Kidney (tissue), 13 donors: ENCODE measurements at regions not wholly inside any gene's neighbourhood (a gene's known extent, or its start where the extent isn't known, plus 50 kb on each side); places are given as distances from the start of the nearest gene placed in this dataset.
A peak's percentile ranks its signal among the peaks of the same experiment; 100 is the strongest.

Source experiments
- DNase-seq, 5 donors: peaks; one replicate each; pipeline ENCODE4 v3.0.0-alpha.2; 2013 to 2020
- FAIRE-seq: peaks from 2 replicates; lab custom pipeline; 2012; peaks lifted over from hg19 to GRCh38; lab: Jason Lieb, UNC
- H3K27ac ChIP-seq, 2 donors: one replicate each; pipeline ENCODE4 v1.7.0; 2013; ENCODE audit warnings: low read depth in 2 of 2, low read length in 2 of 2, inconsistent platforms in 1 of 2
- H3K27me3 ChIP-seq: one replicate; pipeline ENCODE4 v1.7.1; 2013; ENCODE audit warnings: low read length, inconsistent platforms; ENCODE audit not compliant: control insufficient read depth, insufficient read depth
- H3K36me3 ChIP-seq, 3 donors: one replicate each; pipeline versions ENCODE4 v1.7.0 to v1.7.1; 2013; ENCODE audit warnings: low read length in 3 of 3, control low read depth in 1 of 3, inconsistent platforms in 1 of 3; ENCODE audit not compliant: insufficient read depth in 3 of 3, control insufficient read depth in 2 of 3
- H3K4me1 ChIP-seq, 3 donors: one replicate each; pipeline versions ENCODE4 v1.7.0 to v1.7.1; 2013; ENCODE audit warnings: low read length in 3 of 3, inconsistent platforms in 1 of 3, low read depth in 1 of 3; ENCODE audit not compliant: control insufficient read depth in 2 of 3, insufficient read depth in 2 of 3
- H3K4me3 ChIP-seq, 3 donors: one replicate each; pipeline versions ENCODE4 v1.7.0 to v1.8.1; 2013; ENCODE audit warnings: low read length in 3 of 3, control low read depth in 1 of 3, inconsistent platforms in 1 of 3
- H3K9ac ChIP-seq, 3 donors: one replicate each; pipeline versions ENCODE4 v1.7.0 to v1.7.1; 2013; ENCODE audit warnings: low read length in 3 of 3, control low read depth in 1 of 3, inconsistent platforms in 1 of 3
- H3K9me3 ChIP-seq, 3 donors: one replicate each; pipeline versions ENCODE4 v1.7.0 to v1.7.1; 2013; ENCODE audit warnings: low read length in 3 of 3, control low read depth in 1 of 3, inconsistent platforms in 1 of 3; ENCODE audit not compliant: control insufficient read depth in 2 of 3, insufficient read depth in 1 of 3
- intact Hi-C: fragments of 100-400 bp; cut with DNase I; formaldehyde crosslinking; loops from one replicate; pipeline ENCODE4 v1.11.1; 2022
- TF ChIP-seq, protein P1 (sequence below): IDR thresholded peaks from 3 replicates; pipeline ENCODE4 v1.5.1; 2012; ENCODE audit warnings: mild to moderate bottlenecking, moderate library complexity, borderline replicate concordance; ENCODE audit not compliant: insufficient read depth; ENCODE audit errors: extremely low read depth
- donor health status: control.
- donor health status: control.
- donor health status: control.
- donor health status: control.
- donor health status: control.
- donor health status: DM: yes; HTN: yes; CAD: no.
- donor health status: Normal renal cell carcinoma (clear cell type).

GRCh38 chr6:43877463-43878126 lies 107.6 kb downstream of the VEGFA start:
- H3K27me3 ChIP-seq = no peaks in the 10 kb centered on the region
- H3K9ac ChIP-seq = no peak overlapping the region
- H3K36me3 ChIP-seq = no peaks in the 10 kb centered on the region
- FAIRE-seq (no peak), DNase-seq (peak in 1 of 5 donors; percentile 46)
- no peak overlapping the region for H3K4me3 ChIP-seq
- H3K27ac ChIP-seq = no peak overlapping the region
- TF ChIP-seq, protein P1, sequence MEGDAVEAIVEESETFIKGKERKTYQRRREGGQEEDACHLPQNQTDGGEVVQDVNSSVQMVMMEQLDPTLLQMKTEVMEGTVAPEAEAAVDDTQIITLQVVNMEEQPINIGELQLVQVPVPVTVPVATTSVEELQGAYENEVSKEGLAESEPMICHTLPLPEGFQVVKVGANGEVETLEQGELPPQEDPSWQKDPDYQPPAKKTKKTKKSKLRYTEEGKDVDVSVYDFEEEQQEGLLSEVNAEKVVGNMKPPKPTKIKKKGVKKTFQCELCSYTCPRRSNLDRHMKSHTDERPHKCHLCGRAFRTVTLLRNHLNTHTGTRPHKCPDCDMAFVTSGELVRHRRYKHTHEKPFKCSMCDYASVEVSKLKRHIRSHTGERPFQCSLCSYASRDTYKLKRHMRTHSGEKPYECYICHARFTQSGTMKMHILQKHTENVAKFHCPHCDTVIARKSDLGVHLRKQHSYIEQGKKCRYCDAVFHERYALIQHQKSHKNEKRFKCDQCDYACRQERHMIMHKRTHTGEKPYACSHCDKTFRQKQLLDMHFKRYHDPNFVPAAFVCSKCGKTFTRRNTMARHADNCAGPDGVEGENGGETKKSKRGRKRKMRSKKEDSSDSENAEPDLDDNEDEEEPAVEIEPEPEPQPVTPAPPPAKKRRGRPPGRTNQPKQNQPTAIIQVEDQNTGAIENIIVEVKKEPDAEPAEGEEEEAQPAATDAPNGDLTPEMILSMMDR = no peak
- no peaks in the 10 kb centered on the region for H3K9me3 ChIP-seq
- peaks cover 3 to 7% (median 6%) of the 10 kb centered on the region in 3 donors for H3K4me1 ChIP-seq
- intact Hi-C loops = no loop called here

DNA sequence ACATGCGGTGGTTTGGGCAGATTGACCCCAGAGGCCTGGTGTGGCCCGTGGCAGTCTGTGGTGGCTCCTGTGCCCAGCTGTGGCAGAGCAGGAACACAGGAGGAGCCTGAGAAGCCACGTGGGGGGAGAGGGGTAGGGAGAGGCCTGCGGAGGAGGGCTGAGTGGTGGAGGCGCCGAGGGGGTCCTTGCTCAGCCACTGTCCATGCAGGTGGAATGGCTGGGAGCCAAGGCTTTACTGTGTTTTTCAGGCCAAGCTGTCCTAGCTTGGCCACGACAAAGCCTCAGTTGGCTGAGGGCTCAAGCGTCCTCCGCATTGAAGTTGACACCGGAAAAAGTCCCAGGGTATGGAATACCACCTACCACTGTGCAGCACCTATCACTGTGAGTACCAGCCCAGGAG lies 107.0 kb downstream of the VEGFA start:
- Histone ChIP-seq H3K9ac (no peak overlapping the region), H3K9me3 (no peaks in the 10 kb centered on the region), H3K36me3 (no peaks in the 10 kb centered on the region), H3K27ac (no peak overlapping the region), H3K4me3 (no peak overlapping the region), H3K4me1 (peaks cover 3 to 7% (median 6%) of the 10 kb centered on the region in 3 donors), H3K27me3 (no peaks in the 10 kb centered on the region)
- TF ChIP-seq, protein P1 = no peak
- FAIRE-seq (no peak), DNase-seq (peak in 1 of 5 donors; percentile 40)
- intact Hi-C loops = no loop called here

- H3K36me3 ChIP-seq = no peaks in the 10 kb centered on the region
- no peaks in the 10 kb centered on the region for H3K27me3 ChIP-seq
- H3K9ac ChIP-seq = no peak overlapping the region
- intact Hi-C loops = no loop called here
- FAIRE-seq (no peak), DNase-seq (no peak)
- H3K27ac ChIP-seq = no peak overlapping the region
- H3K9me3 ChIP-seq = no peaks in the 10 kb centered on the region
- H3K4me1 ChIP-seq = peaks cover 3 to 7% (median 6%) of the 10 kb centered on the region in 3 donors
- TF ChIP-seq, protein P1 = no peak
- no peak overlapping the region for H3K4me3 ChIP-seq
These were observed 106.6 kb downstream of the VEGFA start for GRCh38 chr6:43876602-43877001.
